ENCODE measurements at regions not wholly inside any gene's neighbourhood (a gene's known extent, or its start where the extent isn't known, plus 50 kb on each side); places are given as distances from the start of the nearest gene placed in this dataset.

GRCh38 chr12:87685696-87686095 lies 343.5 kb downstream of the C12orf50 start:
- no peak overlapping the region for H3K4me3 ChIP-seq (ENCODE audit: low read depth, low read length)
- DNase-seq (ENCODE audit: low read depth) = no peak
- TF ChIP-seq CTCF (IDR thresholded peaks at IDR 0.05; ENCODE audit: control insufficient read depth, extremely low read depth, insufficient read depth) = no peak

GRCh38 chr12:87679251-87679650 lies 349.9 kb downstream of the C12orf50 start:
- no peak overlapping the region for H3K4me3 ChIP-seq (ENCODE audit: low read depth, low read length)
- TF ChIP-seq CTCF (IDR thresholded peaks at IDR 0.05; ENCODE audit: control insufficient read depth, extremely low read depth, insufficient read depth) = no peak
- DNase-seq (ENCODE audit: low read depth) = no peak

- H3K4me3 ChIP-seq (ENCODE audit: low read depth, low read length) = no peak overlapping the region
- peak; percentile 23 for DNase-seq (ENCODE audit: low read depth)
- no peak for TF ChIP-seq CTCF (IDR thresholded peaks at IDR 0.05; ENCODE audit: control insufficient read depth, extremely low read depth, insufficient read depth)
These were observed 350.7 kb downstream of the C12orf50 start for GRCh38 chr12:87678453-87678852.

GRCh38 chr12:87676731-87677130 lies 352.5 kb downstream of the C12orf50 start:
- no peak for TF ChIP-seq CTCF (IDR thresholded peaks at IDR 0.05; ENCODE audit: control insufficient read depth, extremely low read depth, insufficient read depth)
- H3K4me3 ChIP-seq (ENCODE audit: low read depth, low read length) = no peak overlapping the region
- DNase-seq (ENCODE audit: low read depth) = no peak

- DNase-seq (ENCODE audit: low read depth) = no peak
- no peak overlapping the region for H3K4me3 ChIP-seq (ENCODE audit: low read depth, low read length)
- TF ChIP-seq CTCF (IDR thresholded peaks at IDR 0.05; ENCODE audit: control insufficient read depth, extremely low read depth, insufficient read depth) = no peak
These were observed 357.4 kb downstream of the C12orf50 start for GRCh38 chr12:87671757-87672156.

GRCh38 chr12:87670448-87670847 lies 358.8 kb downstream of the C12orf50 start:
- no peak overlapping the region for H3K4me3 ChIP-seq (ENCODE audit: low read depth, low read length)
- no peak for TF ChIP-seq CTCF (IDR thresholded peaks at IDR 0.05; ENCODE audit: control insufficient read depth, extremely low read depth, insufficient read depth)
- DNase-seq (ENCODE audit: low read depth) = no peak

- peak; percentile 61 for TF ChIP-seq CTCF (IDR thresholded peaks at IDR 0.05; ENCODE audit: control insufficient read depth, extremely low read depth, insufficient read depth)
- DNase-seq (ENCODE audit: low read depth) = no peak
- no peak overlapping the region for H3K4me3 ChIP-seq (ENCODE audit: low read depth, low read length)
These were observed 361.8 kb downstream of the C12orf50 start for GRCh38 chr12:87667378-87667777.
